ENCODE measurements at regions not wholly inside any gene's neighbourhood (a gene's known extent, or its start where the extent isn't known, plus 50 kb on each side); places are given as distances from the start of the nearest gene placed in this dataset.

- Histone ChIP-seq H3K36me3 (no peaks in the 10 kb centered on the region), H3K27ac (no peak overlapping the region), H3K4me1 (peaks cover 4 to 44% (median 13%) of the 10 kb centered on the region in 3 donors), H3K9me3 (peaks cover 0 to 18% (median 0%) of the 10 kb centered on the region in 3 donors), H3K4me3 (no peak overlapping the region), H3K27me3 (peaks cover 21 to 100% (median 82%) of the 10 kb centered on the region in 4 donors)
- intact Hi-C loops (cut with DNase I) = no loop called here
- TF ChIP-seq POLR2A (IDR thresholded peaks at IDR 0.05) (no peak), CTCF (IDR thresholded peaks at IDR 0.05) (no peak)
- 23 to 27% methylated on average over 7 of the region's 7 CpGs for WGBS, 2 donors
- no peak for DNase-seq
Measured at GRCh38 chr7:25861164-25861496, 290.9 kb upstream of the NFE2L3 start.

- Histone ChIP-seq H3K36me3 (no peaks in the 10 kb centered on the region), H3K4me1 (peaks cover 4 to 38% (median 13%) of the 10 kb centered on the region in 3 donors), H3K27ac (no peak overlapping the region), H3K9me3 (peaks cover 0 to 18% (median 0%) of the 10 kb centered on the region in 3 donors), H3K4me3 (peak overlapping the region in 1 of 4 donors; percentile 40), H3K27me3 (peaks cover 20 to 100% (median 85%) of the 10 kb centered on the region in 4 donors)
- 13 to 17% methylated on average over 15 of the region's 15 CpGs for WGBS, 2 donors
- no peak for TF ChIP-seq POLR2A (IDR thresholded peaks at IDR 0.05)
- no peak for TF ChIP-seq CTCF (IDR thresholded peaks at IDR 0.05)
- intact Hi-C loops (cut with DNase I) = no loop called here
- DNase-seq = no peak
Measured at GRCh38 chr7:25861601-25862260, 290.3 kb upstream of the NFE2L3 start.

GRCh38 chr7:25862261-25863004 lies 289.6 kb upstream of the NFE2L3 start:
- peaks cover 15 to 100% (median 88%) of the 10 kb centered on the region in 4 donors for H3K27me3 ChIP-seq
- TF ChIP-seq CTCF (IDR thresholded peaks at IDR 0.05) = no peak
- no peak for TF ChIP-seq POLR2A (IDR thresholded peaks at IDR 0.05)
- H3K27ac ChIP-seq = no peak overlapping the region
- H3K4me3 ChIP-seq = peak overlapping the region in 1 of 4 donors; percentile 40
- H3K4me1 ChIP-seq = peaks cover 0 to 31% (median 12%) of the 10 kb centered on the region in 3 donors
- 2% methylated on average over 29 to 40 of the region's 45 CpGs for WGBS, 2 donors
- peak; percentile 90 for DNase-seq
- intact Hi-C loops (cut with DNase I) = no loop called here
- peaks cover 0 to 18% (median 0%) of the 10 kb centered on the region in 3 donors for H3K9me3 ChIP-seq
- no peaks in the 10 kb centered on the region for H3K36me3 ChIP-seq

- no peak for TF ChIP-seq CTCF (IDR thresholded peaks at IDR 0.05)
- no peak for TF ChIP-seq POLR2A (IDR thresholded peaks at IDR 0.05)
- no peak for DNase-seq
- WGBS, 2 donors = 13 to 16% methylated on average over 13 of the region's 13 CpGs
- H3K27ac ChIP-seq = no peak overlapping the region
- H3K36me3 ChIP-seq = no peaks in the 10 kb centered on the region
- peaks cover 10 to 100% (median 83%) of the 10 kb centered on the region in 4 donors for H3K27me3 ChIP-seq
- peaks cover 0 to 27% (median 11%) of the 10 kb centered on the region in 3 donors for H3K4me1 ChIP-seq
- peak overlapping the region in 1 of 4 donors; percentile 40 for H3K4me3 ChIP-seq
- H3K9me3 ChIP-seq = peaks cover 0 to 18% (median 0%) of the 10 kb centered on the region in 3 donors
- intact Hi-C loops (cut with DNase I) = no loop called here
Measured at GRCh38 chr7:25863005-25863728, 288.8 kb upstream of the NFE2L3 start.
